Osteocyte (in vitro differentiated cells): ENCODE measurements at regions not wholly inside any gene's neighbourhood (a gene's known extent, or its start where the extent isn't known, plus 50 kb on each side); places are given as distances from the start of the nearest gene placed in this dataset.

Experiments
- DNase-seq: peaks from one replicate; pipeline ENCODE4 v3.0.0; 2021; ENCODE audit warnings: mixed read lengths; ENCODE audit not compliant: unreplicated experiment; ENCODE audit errors: extremely low spot score
- H3K27ac Mint-ChIP-seq: one replicate; pipeline ENCODE4 v1.8.0; 2021; ENCODE audit warnings: mild to moderate bottlenecking, mixed read lengths; ENCODE audit not compliant: unreplicated experiment
- H3K27me3 Mint-ChIP-seq: one replicate; pipeline ENCODE4 v1.8.0; 2021; ENCODE audit warnings: mixed read lengths; ENCODE audit not compliant: unreplicated experiment
- H3K36me3 Mint-ChIP-seq: one replicate; pipeline ENCODE4 v1.8.0; 2021; ENCODE audit warnings: mixed read lengths; ENCODE audit not compliant: unreplicated experiment
- H3K4me1 Mint-ChIP-seq: one replicate; pipeline ENCODE4 v1.8.0; 2021; ENCODE audit warnings: mixed read lengths; ENCODE audit not compliant: unreplicated experiment
- H3K4me3 Mint-ChIP-seq: one replicate; pipeline ENCODE4 v1.8.0; 2021; ENCODE audit warnings: mild to moderate bottlenecking, moderate library complexity, mixed read lengths; ENCODE audit not compliant: unreplicated experiment
- H3K9me3 Mint-ChIP-seq: one replicate; pipeline ENCODE4 v1.8.0; 2021; ENCODE audit warnings: mixed read lengths; ENCODE audit not compliant: unreplicated experiment
- CTCF ChIP-seq: fragments of 200-600 bp; sonication (generic); IDR thresholded peaks from 2 replicates; pipeline ENCODE4 v1.5.0; 2021; ENCODE audit warnings: antibody characterized with exemption, mild to moderate bottlenecking, moderate library complexity

DNA sequence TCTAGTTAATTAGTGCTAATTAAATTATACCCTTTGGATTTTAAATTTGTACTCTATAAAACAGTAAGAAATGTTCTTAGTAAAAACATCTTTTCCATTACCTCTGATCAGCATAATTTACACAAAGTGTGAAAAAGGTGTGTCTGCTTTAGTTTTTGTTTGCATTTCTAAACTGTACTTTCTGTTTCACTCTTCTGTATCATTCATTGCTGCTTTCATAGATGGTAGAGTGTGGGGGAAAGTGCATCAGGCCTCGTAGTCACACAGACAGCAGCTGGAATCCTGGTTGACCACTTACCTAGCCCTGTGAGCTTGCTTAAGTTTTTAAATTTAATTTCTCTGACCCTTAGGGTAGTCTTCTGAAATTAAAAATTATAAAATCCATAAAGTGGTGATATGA, 275.4 kb upstream of the PITX2 start:
- no peak for DNase-seq
- Mint-ChIP-seq H3K9me3 (no peaks in the 10 kb centered on the region), H3K27me3 (peaks cover 7% of the 10 kb centered on the region), H3K4me3 (no peak overlapping the region), H3K36me3 (no peaks in the 10 kb centered on the region), H3K4me1 (no peaks in the 10 kb centered on the region), H3K27ac (no peak overlapping the region)
- TF ChIP-seq CTCF = no peak

- Mint-ChIP-seq H3K36me3 (no peaks in the 10 kb centered on the region), H3K4me1 (no peaks in the 10 kb centered on the region), H3K27me3 (peaks cover 9% of the 10 kb centered on the region), H3K27ac (no peak overlapping the region), H3K9me3 (no peaks in the 10 kb centered on the region), H3K4me3 (no peak overlapping the region)
- no peak for TF ChIP-seq CTCF
- DNase-seq = no peak
Observed at GRCh38 chr4:110900213-110900769, 277.4 kb upstream of the PITX2 start.

DNA sequence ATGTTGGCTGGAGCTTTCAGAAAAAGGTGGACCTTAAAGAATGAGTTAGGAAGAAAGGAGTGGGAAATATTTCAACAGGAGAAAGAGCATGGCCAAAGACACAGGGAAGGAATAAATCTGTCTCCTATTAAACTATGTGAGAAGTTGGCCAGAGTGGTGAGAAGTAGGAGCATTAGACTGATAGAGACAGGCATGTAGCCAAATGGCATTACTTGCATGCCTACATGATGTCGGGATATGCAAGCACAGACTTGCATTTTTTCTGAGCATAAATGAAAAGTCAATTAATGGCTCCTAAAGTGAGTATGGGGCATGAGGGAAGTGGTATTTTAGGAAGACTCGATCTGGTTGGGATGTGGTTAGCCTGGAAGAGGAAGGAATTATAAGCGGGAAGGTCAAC, 279.6 kb upstream of the PITX2 start:
- no peak overlapping the region for H3K4me3 Mint-ChIP-seq
- no peaks in the 10 kb centered on the region for H3K4me1 Mint-ChIP-seq
- no peaks in the 10 kb centered on the region for H3K9me3 Mint-ChIP-seq
- no peaks in the 10 kb centered on the region for H3K36me3 Mint-ChIP-seq
- H3K27ac Mint-ChIP-seq = no peak overlapping the region
- DNase-seq = no peak
- H3K27me3 Mint-ChIP-seq = peaks cover 9% of the 10 kb centered on the region
- TF ChIP-seq CTCF = no peak

- Mint-ChIP-seq H3K9me3 (no peaks in the 10 kb centered on the region), H3K4me3 (no peak overlapping the region), H3K27me3 (peaks cover 9% of the 10 kb centered on the region), H3K4me1 (no peaks in the 10 kb centered on the region), H3K36me3 (no peaks in the 10 kb centered on the region), H3K27ac (no peak overlapping the region)
- DNase-seq = no peak
- no peak for TF ChIP-seq CTCF
Observed at GRCh38 chr4:110904435-110905065, 281.7 kb upstream of the PITX2 start.

DNA sequence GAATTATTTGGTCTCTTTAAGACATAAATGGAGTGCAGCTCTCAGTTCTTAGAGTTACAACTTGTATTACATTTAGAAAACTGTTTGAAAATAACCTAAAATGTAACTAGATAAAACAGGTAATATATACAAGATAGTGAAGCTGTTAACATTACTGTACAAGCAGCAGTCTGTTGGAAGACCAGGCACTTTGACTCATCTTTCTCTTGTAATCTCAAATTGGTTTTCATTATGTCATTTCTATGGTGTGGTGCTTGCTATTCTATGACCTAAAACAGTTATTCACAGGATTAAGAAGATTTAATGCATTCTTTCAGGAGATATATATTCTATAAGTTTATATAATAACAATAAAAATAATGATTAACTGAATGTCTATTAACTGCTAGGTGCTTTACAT, 282.5 kb upstream of the PITX2 start:
- Mint-ChIP-seq H3K4me1 (no peaks in the 10 kb centered on the region), H3K36me3 (no peaks in the 10 kb centered on the region), H3K9me3 (no peaks in the 10 kb centered on the region), H3K27ac (no peak overlapping the region), H3K4me3 (no peak overlapping the region), H3K27me3 (peaks cover 9% of the 10 kb centered on the region)
- no peak for DNase-seq
- no peak for TF ChIP-seq CTCF
